ENCODE measurements at regions not wholly inside any gene's neighbourhood (a gene's known extent, or its start where the extent isn't known, plus 50 kb on each side); places are given as distances from the start of the nearest gene placed in this dataset.

GRCh38 chr12:125639826-125640225 lies 574.6 kb downstream of the AACS start:
- H3K9ac ChIP-seq (ENCODE audit: low read length): no peak overlapping the region
- no peaks in the 10 kb centered on the region for H3K79me2 ChIP-seq (replicated peaks; ENCODE audit: insufficient read depth, low read length)
- no peak overlapping the region for H3K4me3 ChIP-seq (ENCODE audit: low read length)
- H4K20me1 ChIP-seq (ENCODE audit: insufficient read depth): no peaks in the 10 kb centered on the region
- H3F3A ChIP-seq (ENCODE audit: insufficient read depth, low read length, poor library complexity, severe bottlenecking): no peaks in the 10 kb centered on the region
- H3K27me3 ChIP-seq (ENCODE audit: insufficient read depth, low read depth, low read length): no peaks in the 10 kb centered on the region
- H3K36me3 ChIP-seq (ENCODE audit: insufficient read depth, low read length): no peaks in the 10 kb centered on the region
- H3K27ac ChIP-seq (ENCODE audit: low read length): no peak overlapping the region
- H2AFZ ChIP-seq (ENCODE audit: low read depth, low read length): no peak overlapping the region
- H3K9me2 ChIP-seq (ENCODE audit: insufficient read depth, low read length): no peaks in the 10 kb centered on the region
- no peak overlapping the region for H3K4me2 ChIP-seq (ENCODE audit: low read length)
- no peaks in the 10 kb centered on the region for H3K9me3 ChIP-seq (ENCODE audit: low read length)
- TF ChIP-seq TAF1 (IDR thresholded peaks at IDR 0.05; ENCODE audit: low read depth): no peak
- no peak for TF ChIP-seq POLR2AphosphoS5 (IDR thresholded peaks at IDR 0.05)
- no peak for TF ChIP-seq REST (IDR thresholded peaks at IDR 0.05; ENCODE audit: borderline replicate concordance)
- TF ChIP-seq MXI1 (conservative IDR thresholded peaks at IDR 0.05; ENCODE audit: poor library complexity, severe bottlenecking): no peak
- no peak for TF ChIP-seq EP300 (conservative IDR thresholded peaks at IDR 0.05; ENCODE audit: poor library complexity, severe bottlenecking)
- no peak for TF ChIP-seq RAD21 (conservative IDR thresholded peaks at IDR 0.05)
- no peak for TF ChIP-seq CTCF (IDR thresholded peaks at IDR 0.05; ENCODE audit: poor library complexity, severe bottlenecking)
- TF ChIP-seq EZH2 (IDR thresholded peaks at IDR 0.05; ENCODE audit: borderline replicate concordance, insufficient read depth, low read length, poor library complexity, severe bottlenecking): no peak
- TF ChIP-seq SMC3 (conservative IDR thresholded peaks at IDR 0.05; ENCODE audit: poor library complexity): no peak

GRCh38 chr12:125643055-125643454 lies 577.8 kb downstream of the AACS start:
- Histone ChIP-seq H3K9ac (ENCODE audit: low read length) (no peak overlapping the region), H2AFZ (ENCODE audit: low read depth, low read length) (no peak overlapping the region), H3F3A (ENCODE audit: insufficient read depth, low read length, poor library complexity, severe bottlenecking) (no peaks in the 10 kb centered on the region), H3K4me2 (ENCODE audit: low read length) (no peak overlapping the region), H3K9me3 (ENCODE audit: low read length) (no peaks in the 10 kb centered on the region), H3K9me2 (ENCODE audit: insufficient read depth, low read length) (no peaks in the 10 kb centered on the region), H3K36me3 (ENCODE audit: insufficient read depth, low read length) (no peaks in the 10 kb centered on the region), H3K79me2 (replicated peaks; ENCODE audit: insufficient read depth, low read length) (no peaks in the 10 kb centered on the region), H4K20me1 (ENCODE audit: insufficient read depth) (no peaks in the 10 kb centered on the region), H3K27ac (ENCODE audit: low read length) (no peak overlapping the region), H3K27me3 (ENCODE audit: insufficient read depth, low read depth, low read length) (no peaks in the 10 kb centered on the region), H3K4me3 (ENCODE audit: low read length) (no peak overlapping the region)
- TF ChIP-seq EP300 (conservative IDR thresholded peaks at IDR 0.05; ENCODE audit: poor library complexity, severe bottlenecking) (no peak), MXI1 (conservative IDR thresholded peaks at IDR 0.05; ENCODE audit: poor library complexity, severe bottlenecking) (no peak), REST (IDR thresholded peaks at IDR 0.05; ENCODE audit: borderline replicate concordance) (no peak), TAF1 (IDR thresholded peaks at IDR 0.05; ENCODE audit: low read depth) (no peak), RAD21 (conservative IDR thresholded peaks at IDR 0.05) (no peak), EZH2 (IDR thresholded peaks at IDR 0.05; ENCODE audit: borderline replicate concordance, insufficient read depth, low read length, poor library complexity, severe bottlenecking) (no peak), POLR2AphosphoS5 (IDR thresholded peaks at IDR 0.05) (no peak), CTCF (IDR thresholded peaks at IDR 0.05; ENCODE audit: poor library complexity, severe bottlenecking) (no peak), SMC3 (conservative IDR thresholded peaks at IDR 0.05; ENCODE audit: poor library complexity) (no peak)
